IMR-90 (cell line): ENCODE measurements at regions not wholly inside any gene's neighbourhood (a gene's known extent, or its start where the extent isn't known, plus 50 kb on each side); places are given as distances from the start of the nearest gene placed in this dataset.

ENCODE experiments used
- ATAC-seq: fragments of 200-7000 bp; cut with Tn5 transposase; 2 replicates; pipeline ENCODE4 v1.9.1; 2020; ENCODE audit warnings: low read depth, mild to moderate bottlenecking, moderate library complexity
- BruUV-seq: library from RNA; stranded (reverse); fragments of 400-500 nt; replicated peaks from 2 replicates; lab custom pipeline; 2021; lab: Mats Ljungman, UMichigan
- CTCF ChIA-PET: fragments of 300-600 bp; formaldehyde crosslinking; extraction: SDS; loops from one replicate; lab custom pipeline; 2021; ENCODE audit warnings: antibody characterized with exemption; lab: Yijun Ruan, JAX
- POLR2A ChIA-PET: fragments of 300-600 bp; sonication (Branson Sonifier 250); formaldehyde crosslinking; loops from one replicate; lab custom pipeline; 2022; ENCODE audit warnings: antibody characterized with exemption; ENCODE audit not compliant: unreplicated experiment; lab: Charles Lee
- DNase-seq: peaks from one replicate; pipeline ENCODE4 v3.0.0; 2013
- H2AFZ ChIP-seq: replicated peaks from 2 replicates; pipeline ENCODE3; 2013; ENCODE audit warnings: low read length, mild to moderate bottlenecking; ENCODE audit not compliant: poor library complexity
- H2AK5ac ChIP-seq: 2 replicates; pipeline ENCODE4 v1.6.1; 2013; ENCODE audit warnings: low read depth, low read length, inconsistent platforms
- H2AK9ac ChIP-seq: replicated peaks from 2 replicates; pipeline ENCODE3; 2013; ENCODE audit warnings: mild to moderate bottlenecking, low read depth, low read length, moderate library complexity; ENCODE audit not compliant: poor library complexity
- H2BK120ac ChIP-seq: 2 replicates; pipeline ENCODE4 v1.6.1; 2013; ENCODE audit warnings: low read depth, low read length, inconsistent platforms
- H2BK15ac ChIP-seq: 3 replicates; pipeline ENCODE4 v1.6.1; 2013; ENCODE audit warnings: low read depth, low read length, inconsistent platforms
- H2BK20ac ChIP-seq: 2 replicates; pipeline ENCODE4 v1.6.1; 2013; ENCODE audit warnings: low read depth, mild to moderate bottlenecking, inconsistent platforms, low read length, moderate library complexity
- H2BK5ac ChIP-seq: 2 replicates; pipeline ENCODE4 v1.6.1; 2013; ENCODE audit warnings: mild to moderate bottlenecking, low read depth, low read length, inconsistent platforms; ENCODE audit not compliant: poor library complexity, severe bottlenecking
- H3K14ac ChIP-seq: replicated peaks from 2 replicates; pipeline ENCODE4 v1.6.1; 2013; ENCODE audit warnings: low read depth, low read length, inconsistent platforms
- H3K18ac ChIP-seq: 2 replicates; pipeline ENCODE4 v1.6.1; 2013; ENCODE audit warnings: low read depth, low read length, control low read depth
- H3K23ac ChIP-seq: 2 replicates; pipeline ENCODE4 v1.6.1; 2013; ENCODE audit warnings: low read depth, low read length, inconsistent platforms
- H3K27ac ChIP-seq: 2 replicates; pipeline ENCODE4 v1.5.1; 2013; ENCODE audit warnings: mild to moderate bottlenecking, control low read depth, low read length; ENCODE audit not compliant: insufficient read depth
- H3K27me3 ChIP-seq: 2 replicates; pipeline ENCODE4 v1.6.1; 2013; ENCODE audit warnings: low read length; ENCODE audit not compliant: control insufficient read depth, insufficient read depth
- H3K36me3 ChIP-seq: 2 replicates; pipeline ENCODE4 v1.6.1; 2013; ENCODE audit warnings: low read length, mixed read lengths; ENCODE audit not compliant: control insufficient read depth, insufficient read depth
- H3K4ac ChIP-seq: 2 replicates; pipeline ENCODE4 v1.6.1; 2013; ENCODE audit warnings: low read depth, low read length, inconsistent platforms
- H3K4me1 ChIP-seq: 2 replicates; pipeline ENCODE4 v1.6.1; 2013; ENCODE audit warnings: low read length, mixed read lengths; ENCODE audit not compliant: control insufficient read depth, insufficient read depth
- H3K4me2 ChIP-seq: 2 replicates; pipeline ENCODE4 v1.6.1; 2013; ENCODE audit warnings: low read depth, mild to moderate bottlenecking, control low read depth, low read length, moderate library complexity
- H3K4me3 ChIP-seq: 2 replicates; pipeline ENCODE4 v1.5.1; 2013; ENCODE audit warnings: low read depth, mild to moderate bottlenecking, control low read depth, low read length, moderate library complexity; ENCODE audit not compliant: insufficient read depth
- H3K56ac ChIP-seq: 2 replicates; pipeline ENCODE4 v1.6.1; 2013; ENCODE audit warnings: low read length, inconsistent platforms; ENCODE audit not compliant: insufficient read depth; ENCODE audit errors: extremely low read depth
- H3K79me1 ChIP-seq, 2 experiments: 2 replicates each; pipeline ENCODE4 v1.6.1; 2013; ENCODE audit warnings: low read length in 2 of 2, inconsistent platforms in 1 of 2, low read depth in 1 of 2
- H3K9ac ChIP-seq: 2 replicates; pipeline ENCODE4 v1.6.1; 2013; ENCODE audit warnings: low read depth, low read length, control low read depth
- H3K9me1 ChIP-seq: 2 replicates; pipeline ENCODE4 v1.6.1; 2013; ENCODE audit warnings: low read length, inconsistent platforms; ENCODE audit not compliant: insufficient read depth
- H3K9me3 ChIP-seq: 2 replicates; pipeline ENCODE4 v1.6.1; 2013; ENCODE audit warnings: low read length; ENCODE audit not compliant: control insufficient read depth, insufficient read depth
- H4K20me1 ChIP-seq: 2 replicates; pipeline ENCODE4 v1.6.1; 2013; ENCODE audit warnings: low read length, inconsistent platforms; ENCODE audit not compliant: insufficient read depth
- H4K5ac ChIP-seq: 2 replicates; pipeline ENCODE4 v1.6.1; 2013; ENCODE audit warnings: mild to moderate bottlenecking, low read depth, low read length, control low read depth
- H4K8ac ChIP-seq, 2 experiments: 2 replicates each; pipeline ENCODE4 v1.6.1; 2013; ENCODE audit warnings: low read depth in 2 of 2, low read length in 2 of 2, control low read depth in 1 of 2, inconsistent platforms in 1 of 2
- H4K91ac ChIP-seq: 2 replicates; pipeline ENCODE4 v1.6.1; 2013; ENCODE audit warnings: low read depth, low read length, inconsistent platforms; ENCODE audit not compliant: insufficient read depth
- BHLHE40 ChIP-seq: fragments of 150-350 bp; IDR thresholded peaks from 2 replicates; pipeline ENCODE4 v1.6.1; 2016; ENCODE audit warnings: mild to moderate bottlenecking, low read depth, low read length
- CEBPB ChIP-seq: IDR thresholded peaks from 2 replicates; pipeline ENCODE4 v1.6.1; 2012; ENCODE audit warnings: low read depth, low read length, improper control_type of control experiment
- CHD1 ChIP-seq: IDR thresholded peaks from 2 replicates; pipeline ENCODE4 v1.6.1; 2012; ENCODE audit warnings: low read depth, low read length, improper control_type of control experiment
- FOS ChIP-seq: fragments of 150-350 bp; IDR thresholded peaks from 2 replicates; pipeline ENCODE4 v1.6.1; 2016; ENCODE audit warnings: low read depth, low read length
- MAFK ChIP-seq: IDR thresholded peaks from 2 replicates; pipeline ENCODE4 v1.6.1; 2012; ENCODE audit warnings: low read depth, low read length, improper control_type of control experiment
- MAZ ChIP-seq: IDR thresholded peaks from 2 replicates; pipeline ENCODE4 v1.6.1; 2012; ENCODE audit warnings: low read depth, mild to moderate bottlenecking, low read length, improper control_type of control experiment, moderate library complexity, borderline replicate concordance
- MXI1 ChIP-seq: IDR thresholded peaks from 2 replicates; pipeline ENCODE4 v1.6.1; 2012; ENCODE audit warnings: low read depth, mild to moderate bottlenecking, low read length, moderate library complexity, borderline replicate concordance
- NFE2L2 ChIP-seq: fragments of 150-350 bp; IDR thresholded peaks from 2 replicates; pipeline ENCODE4 v1.6.1; 2016; ENCODE audit warnings: low read depth, mild to moderate bottlenecking, low read length
- POLR2A ChIP-seq: IDR thresholded peaks from 2 replicates; pipeline ENCODE4 v1.6.1; 2012; ENCODE audit warnings: mild to moderate bottlenecking, low read depth, low read length
- RAD21 ChIP-seq: IDR thresholded peaks from 2 replicates; pipeline ENCODE4 v1.6.1; 2012; ENCODE audit warnings: low read length, improper control_type of control experiment
- RCOR1 ChIP-seq: IDR thresholded peaks from 2 replicates; pipeline ENCODE4 v1.6.1; 2012; ENCODE audit warnings: mild to moderate bottlenecking, low read length, improper control_type of control experiment; ENCODE audit not compliant: insufficient replicate concordance
- RFX5 ChIP-seq: IDR thresholded peaks from 2 replicates; pipeline ENCODE4 v1.8.0; 2012; ENCODE audit warnings: low read depth, mild to moderate bottlenecking, low read length, moderate library complexity
- SMC3 ChIP-seq: fragments of 150-350 bp; IDR thresholded peaks from 2 replicates; pipeline ENCODE4 v1.6.1; 2016; ENCODE audit warnings: low read depth, mild to moderate bottlenecking, antibody characterized with exemption, low read length, moderate library complexity
- WGBS, 2 experiments: methylation state at CpG; one replicate each; pipeline versions ENCODE4 v1.1.5 to v1.1.7; 2013; ENCODE audit warnings: missing lambda C conversion rate in 2 of 2; ENCODE audit not compliant: insufficient read length in 1 of 2; ENCODE audit errors: extremely low coverage in 2 of 2; 5-methylcytosine and 5-hydroxymethylcytosine counted together
- dilution Hi-C: fragments of 300-500 bp; cut with HindIII; formaldehyde crosslinking; loops from one replicate; pipeline ENCODE4 v1.14.3; 2018; ENCODE audit warnings: low sequenced_read_pairs; ENCODE audit not compliant: unreplicated experiment
- in situ Hi-C: fragments of 300-500 bp; cut with MboI; formaldehyde crosslinking; loops from 3 replicates; pipeline ENCODE4 v1.14.3; 2019; ENCODE audit warnings: low sequenced_read_pairs, inconsistent platforms, mixed read lengths
- intact Hi-C: fragments of 100-400 bp; cut with micrococcal nuclease; formaldehyde crosslinking; loops from 2 replicates; pipeline ENCODE4 v1.10.0; 2022
- TF ChIP-seq, protein P1 (sequence below): conservative IDR thresholded peaks from 2 replicates; pipeline ENCODE4 v1.5.1; 2012; ENCODE audit warnings: mild to moderate bottlenecking, low read depth, low read length, improper control_type of control experiment
- TF ChIP-seq, protein P2 (sequence below): fragments of 150-350 bp; IDR thresholded peaks from 2 replicates; pipeline ENCODE4 v1.6.1; 2017; ENCODE audit warnings: mild to moderate bottlenecking, antibody characterized with exemption, low read length, low read depth
- TF ChIP-seq, protein P3 (sequence below): fragments of 150-350 bp; IDR thresholded peaks from 2 replicates; pipeline ENCODE4 v1.6.1; 2016; ENCODE audit warnings: low read depth, mild to moderate bottlenecking, low read length, moderate library complexity, borderline replicate concordance

DNA sequence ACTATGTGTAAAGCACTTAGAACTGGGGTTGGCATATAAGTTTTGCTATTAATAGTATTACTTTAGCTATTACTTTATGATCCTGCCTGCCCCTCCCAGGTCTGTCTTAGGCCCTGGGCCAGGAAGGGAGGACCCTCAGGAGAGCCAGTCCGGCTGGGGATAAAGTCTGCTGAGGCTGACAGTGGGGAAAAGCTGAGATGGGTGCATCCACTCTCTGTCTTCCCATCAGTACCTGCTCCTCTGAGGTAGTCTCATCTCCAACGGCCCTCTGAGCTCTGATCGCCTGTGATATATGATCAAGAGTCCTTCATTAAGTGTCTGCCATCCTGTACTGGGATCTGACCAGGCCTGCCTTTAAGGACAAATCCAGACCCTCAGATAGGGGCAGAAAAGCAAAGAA lies 156.5 kb upstream of the PJA1 start:
- Histone ChIP-seq H3K9me1 (no peaks in the 10 kb centered on the region), H2AK9ac (no peak overlapping the region), H2BK20ac (no peak overlapping the region), H4K5ac (no peak overlapping the region), H4K20me1 (no peaks in the 10 kb centered on the region), H3K4ac (no peak overlapping the region), H3K27me3 (peaks cover 33% of the 10 kb centered on the region), H2BK5ac (no peak overlapping the region), H3K27ac (no peak overlapping the region), H3K79me1 (no peaks in the 10 kb centered on the region), H3K9me3 (no peaks in the 10 kb centered on the region; the same call in 1 of the 2 replicates), H3K36me3 (no peaks in the 10 kb centered on the region), H4K91ac (no peak overlapping the region), H3K18ac (no peak overlapping the region), H2AFZ (no peak overlapping the region), H3K4me1 (no peaks in the 10 kb centered on the region), H2BK15ac (no peak overlapping the region), H3K14ac (no peak overlapping the region), H3K4me2 (no peak overlapping the region), H3K9ac (no peak overlapping the region), H3K4me3 (no peak overlapping the region), H2AK5ac (no peak overlapping the region), H3K56ac (no peak overlapping the region), H3K23ac (no peak overlapping the region), H2BK120ac (no peak overlapping the region), H4K8ac (no peak overlapping the region)
- TF ChIP-seq CEBPB (no peak), RCOR1 (no peak), CHD1 (no peak), NFE2L2 (no peak), MAFK (no peak), BHLHE40 (no peak), MAZ (no peak), RAD21 (no peak), MXI1 (no peak), SMC3 (no peak), FOS (no peak), POLR2A (no peak), RFX5 (no peak)
- TF ChIP-seq, protein P1, sequence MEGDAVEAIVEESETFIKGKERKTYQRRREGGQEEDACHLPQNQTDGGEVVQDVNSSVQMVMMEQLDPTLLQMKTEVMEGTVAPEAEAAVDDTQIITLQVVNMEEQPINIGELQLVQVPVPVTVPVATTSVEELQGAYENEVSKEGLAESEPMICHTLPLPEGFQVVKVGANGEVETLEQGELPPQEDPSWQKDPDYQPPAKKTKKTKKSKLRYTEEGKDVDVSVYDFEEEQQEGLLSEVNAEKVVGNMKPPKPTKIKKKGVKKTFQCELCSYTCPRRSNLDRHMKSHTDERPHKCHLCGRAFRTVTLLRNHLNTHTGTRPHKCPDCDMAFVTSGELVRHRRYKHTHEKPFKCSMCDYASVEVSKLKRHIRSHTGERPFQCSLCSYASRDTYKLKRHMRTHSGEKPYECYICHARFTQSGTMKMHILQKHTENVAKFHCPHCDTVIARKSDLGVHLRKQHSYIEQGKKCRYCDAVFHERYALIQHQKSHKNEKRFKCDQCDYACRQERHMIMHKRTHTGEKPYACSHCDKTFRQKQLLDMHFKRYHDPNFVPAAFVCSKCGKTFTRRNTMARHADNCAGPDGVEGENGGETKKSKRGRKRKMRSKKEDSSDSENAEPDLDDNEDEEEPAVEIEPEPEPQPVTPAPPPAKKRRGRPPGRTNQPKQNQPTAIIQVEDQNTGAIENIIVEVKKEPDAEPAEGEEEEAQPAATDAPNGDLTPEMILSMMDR: no peak
- TF ChIP-seq, protein P2, sequence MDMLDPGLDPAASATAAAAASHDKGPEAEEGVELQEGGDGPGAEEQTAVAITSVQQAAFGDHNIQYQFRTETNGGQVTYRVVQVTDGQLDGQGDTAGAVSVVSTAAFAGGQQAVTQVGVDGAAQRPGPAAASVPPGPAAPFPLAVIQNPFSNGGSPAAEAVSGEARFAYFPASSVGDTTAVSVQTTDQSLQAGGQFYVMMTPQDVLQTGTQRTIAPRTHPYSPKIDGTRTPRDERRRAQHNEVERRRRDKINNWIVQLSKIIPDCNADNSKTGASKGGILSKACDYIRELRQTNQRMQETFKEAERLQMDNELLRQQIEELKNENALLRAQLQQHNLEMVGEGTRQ: no peak
- TF ChIP-seq, protein P3, sequence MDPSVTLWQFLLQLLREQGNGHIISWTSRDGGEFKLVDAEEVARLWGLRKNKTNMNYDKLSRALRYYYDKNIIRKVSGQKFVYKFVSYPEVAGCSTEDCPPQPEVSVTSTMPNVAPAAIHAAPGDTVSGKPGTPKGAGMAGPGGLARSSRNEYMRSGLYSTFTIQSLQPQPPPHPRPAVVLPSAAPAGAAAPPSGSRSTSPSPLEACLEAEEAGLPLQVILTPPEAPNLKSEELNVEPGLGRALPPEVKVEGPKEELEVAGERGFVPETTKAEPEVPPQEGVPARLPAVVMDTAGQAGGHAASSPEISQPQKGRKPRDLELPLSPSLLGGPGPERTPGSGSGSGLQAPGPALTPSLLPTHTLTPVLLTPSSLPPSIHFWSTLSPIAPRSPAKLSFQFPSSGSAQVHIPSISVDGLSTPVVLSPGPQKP: no peak
- ATAC-seq: no peak
- no peak for DNase-seq
- CTCF ChIA-PET: no interaction called here
- POLR2A ChIA-PET: no interaction called here
- WGBS, 2 experiments: no CpG with 5 or more reads among the region's 3 CpGs
- no TSS peak for BruUV-seq
- intact Hi-C loops (no loop called here), dilution Hi-C loops (no loop called here), in situ Hi-C loops (no loop called here)
